ENCODE measurements at regions not wholly inside any gene's neighbourhood (a gene's known extent, or its start where the extent isn't known, plus 50 kb on each side); places are given as distances from the start of the nearest gene placed in this dataset.
A peak's percentile ranks its signal among the peaks of the same experiment; 100 is the strongest.

DNA sequence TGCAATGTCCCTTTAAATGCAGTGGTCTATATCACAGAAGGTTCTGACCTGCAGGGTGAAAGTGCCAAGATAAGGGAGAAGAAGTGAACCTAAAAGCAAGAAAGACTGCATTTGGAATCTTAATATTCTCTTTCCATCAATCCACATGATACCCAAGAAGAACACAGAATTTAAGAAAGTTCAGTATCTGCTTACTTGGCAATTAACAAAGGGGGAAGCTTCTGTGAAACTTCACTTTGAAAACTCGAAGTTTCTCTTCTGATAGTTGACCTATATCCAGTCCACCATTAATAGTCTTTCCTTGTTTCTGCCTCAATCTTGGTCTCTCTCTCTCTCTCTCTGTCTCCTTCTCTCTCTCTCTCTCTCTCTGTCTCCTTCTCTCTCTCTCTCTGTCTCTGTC, 592.0 kb downstream of the UTRN start:
- 0 to 83% (median 50%) methylated on average over 1 of the region's 1 CpG; no CpG with 5 or more reads in 3 of the 10 experiments for WGBS, 10 experiments
- Histone ChIP-seq H3K4me3 (no peak overlapping the region), H3K4me1 (replicated peaks in 1 of 2) (no peaks in the 10 kb centered on the region), H3K27ac (no peak overlapping the region)
- ATAC-seq (replicated peaks in 6 of 8): no peak
- in situ Hi-C loops (cut with MboI; ENCODE audit: low pct_unique_long_range_greater_than_20kb in 2 of 9, low sequenced_read_pairs in 9 of 9, unreplicated experiment in 9 of 9): no loop called here

DNA sequence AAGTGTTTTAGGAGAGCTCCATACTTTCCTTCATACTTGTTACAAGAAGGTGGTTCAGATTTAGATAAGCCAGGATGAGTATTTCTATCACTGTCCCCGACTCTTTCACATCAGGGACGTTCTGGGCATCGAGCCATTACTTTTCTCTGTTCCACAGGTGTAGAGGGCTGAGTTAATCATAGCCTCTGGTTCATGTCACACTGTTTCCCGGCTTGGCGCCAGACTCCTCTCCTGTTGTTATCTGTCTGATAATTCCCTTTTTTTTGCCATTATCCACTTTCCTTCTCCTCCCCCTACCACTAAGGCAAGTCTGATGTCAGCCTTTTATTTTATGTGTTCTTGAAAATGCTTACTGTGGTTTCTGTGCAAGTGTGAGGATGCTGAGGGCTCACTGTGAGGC, 593.4 kb downstream of the UTRN start:
- in situ Hi-C loops (cut with MboI; ENCODE audit: low pct_unique_long_range_greater_than_20kb in 2 of 9, low sequenced_read_pairs in 9 of 9, unreplicated experiment in 9 of 9): no loop called here
- WGBS, 10 experiments: 26 to 100% (median 87%) methylated on average over 2 to 5 of the region's 5 CpGs; no CpG with 5 or more reads in 2 of the 10 experiments
- Histone ChIP-seq H3K4me1 (replicated peaks in 1 of 2) (no peaks in the 10 kb centered on the region), H3K27ac (no peak overlapping the region), H3K4me3 (no peak overlapping the region)
- no peak for ATAC-seq (replicated peaks in 6 of 8)

GRCh38 chr6:144879436-144879835, 594.3 kb downstream of the UTRN start:
- in situ Hi-C loops (cut with MboI; ENCODE audit: low pct_unique_long_range_greater_than_20kb in 2 of 9, low sequenced_read_pairs in 9 of 9, unreplicated experiment in 9 of 9): no loop called here
- ATAC-seq (replicated peaks in 6 of 8): no peak
- no peak overlapping the region for H3K27ac ChIP-seq
- WGBS, 10 experiments: 0 to 100% (median 82%) methylated on average over 1 to 3 of the region's 3 CpGs; no CpG with 5 or more reads in 2 of the 10 experiments
- no peak overlapping the region for H3K4me3 ChIP-seq
- H3K4me1 ChIP-seq (replicated peaks in 1 of 2): no peaks in the 10 kb centered on the region

DNA sequence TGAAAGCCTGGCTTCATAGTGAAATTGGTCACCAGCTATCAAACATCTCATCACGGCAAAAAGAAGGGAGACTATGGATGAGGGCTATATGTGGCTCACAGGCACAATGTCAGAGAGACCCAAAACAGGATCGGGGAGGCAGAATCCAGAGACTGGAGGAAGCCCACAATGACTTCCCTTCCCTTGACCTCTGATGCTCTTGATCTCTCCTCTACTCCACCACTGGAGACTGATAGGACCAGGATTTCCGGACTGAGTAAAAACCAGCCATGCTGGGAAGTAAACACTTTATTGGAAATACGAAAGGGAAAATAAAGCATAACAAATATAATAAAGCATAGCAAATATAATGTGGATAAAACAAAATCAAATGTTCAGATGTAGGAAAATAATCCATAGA, 597.3 kb downstream of the UTRN start:
- in situ Hi-C loops (cut with MboI; ENCODE audit: low pct_unique_long_range_greater_than_20kb in 2 of 9, low sequenced_read_pairs in 9 of 9, unreplicated experiment in 9 of 9): no loop called here
- ATAC-seq (replicated peaks in 6 of 8): no peak
- Histone ChIP-seq H3K4me3 (no peak overlapping the region), H3K4me1 (replicated peaks in 1 of 2) (peaks cover 0 to 4% of the 10 kb centered on the region in 2 donors), H3K27ac (no peak overlapping the region)
- WGBS, 10 experiments: 60 to 95% (median 85%) methylated on average over 1 to 4 of the region's 4 CpGs; no CpG with 5 or more reads in 1 of the 10 experiments

GRCh38 chr6:144883915-144884314, 598.8 kb downstream of the UTRN start:
- no peak overlapping the region for H3K27ac ChIP-seq

DNA sequence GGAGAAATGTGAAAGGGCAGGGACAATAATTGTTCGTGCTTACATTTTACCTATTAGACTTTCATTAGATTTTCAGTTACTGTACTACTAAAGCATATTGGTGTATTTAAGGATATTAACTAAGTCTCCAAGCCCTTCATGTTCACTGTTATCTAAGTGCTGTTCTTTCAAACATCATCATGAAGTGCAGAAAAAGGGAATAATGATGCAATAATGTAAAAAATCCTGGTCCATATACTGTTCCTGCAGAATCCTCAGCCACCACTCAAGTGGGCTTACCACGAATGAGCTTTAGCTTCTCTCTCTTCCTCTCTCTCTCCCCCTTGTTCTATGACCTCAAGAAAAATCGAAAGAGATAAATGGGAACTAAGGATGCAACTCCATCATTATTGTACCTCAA, 600.7 kb downstream of the UTRN start:
- in situ Hi-C loops (cut with MboI; ENCODE audit: low pct_unique_long_range_greater_than_20kb in 2 of 9, low sequenced_read_pairs in 9 of 9, unreplicated experiment in 9 of 9): no loop called here
- Histone ChIP-seq H3K4me3 (no peak overlapping the region), H3K4me1 (replicated peaks in 1 of 2) (peaks cover 0 to 4% of the 10 kb centered on the region in 2 donors), H3K27ac (no peak overlapping the region)
- WGBS, 10 experiments: 39 to 100% (median 75%) methylated on average over 1 to 3 of the region's 3 CpGs; no CpG with 5 or more reads in 1 of the 10 experiments
- ATAC-seq (replicated peaks in 6 of 8): no peak

More at GRCh38 chr6:144883915-144884314, 598.8 kb downstream of the UTRN start:
- 57 to 100% (median 77%) methylated on average over 1 to 2 of the region's 2 CpGs; no CpG with 5 or more reads in 4 of the 10 experiments for WGBS, 10 experiments
- no peak overlapping the region for H3K4me3 ChIP-seq
- no peak for ATAC-seq (replicated peaks in 6 of 8)
- in situ Hi-C loops (cut with MboI; ENCODE audit: low pct_unique_long_range_greater_than_20kb in 2 of 9, low sequenced_read_pairs in 9 of 9, unreplicated experiment in 9 of 9): no loop called here
- H3K4me1 ChIP-seq (replicated peaks in 1 of 2): peaks cover 0 to 4% of the 10 kb centered on the region in 2 donors

GRCh38 chr6:144886682-144887081, 601.5 kb downstream of the UTRN start:
- H3K27ac ChIP-seq: no peak overlapping the region
- no peak overlapping the region for H3K4me3 ChIP-seq
- H3K4me1 ChIP-seq (replicated peaks in 1 of 2): peaks cover 0 to 4% of the 10 kb centered on the region in 2 donors
- WGBS, 10 experiments: 0 to 100% (median 70%) methylated on average over 1 of the region's 1 CpG; no CpG with 5 or more reads in 3 of the 10 experiments
- no peak for ATAC-seq (replicated peaks in 6 of 8)
- in situ Hi-C loops (cut with MboI; ENCODE audit: low pct_unique_long_range_greater_than_20kb in 2 of 9, low sequenced_read_pairs in 9 of 9, unreplicated experiment in 9 of 9): no loop called here

- 80 to 100% (median 86%) methylated on average over 1 of the region's 1 CpG; no CpG with 5 or more reads in 7 of the 10 experiments for WGBS, 10 experiments
- no peak for ATAC-seq (replicated peaks in 6 of 8)
- in situ Hi-C loops (cut with MboI; ENCODE audit: low pct_unique_long_range_greater_than_20kb in 2 of 9, low sequenced_read_pairs in 9 of 9, unreplicated experiment in 9 of 9): no loop called here
- Histone ChIP-seq H3K27ac (no peak overlapping the region), H3K4me1 (replicated peaks in 1 of 2) (peaks cover 0 to 4% of the 10 kb centered on the region in 2 donors), H3K4me3 (no peak overlapping the region)
Measured at GRCh38 chr6:144888621-144889020, 603.5 kb downstream of the UTRN start.

DNA sequence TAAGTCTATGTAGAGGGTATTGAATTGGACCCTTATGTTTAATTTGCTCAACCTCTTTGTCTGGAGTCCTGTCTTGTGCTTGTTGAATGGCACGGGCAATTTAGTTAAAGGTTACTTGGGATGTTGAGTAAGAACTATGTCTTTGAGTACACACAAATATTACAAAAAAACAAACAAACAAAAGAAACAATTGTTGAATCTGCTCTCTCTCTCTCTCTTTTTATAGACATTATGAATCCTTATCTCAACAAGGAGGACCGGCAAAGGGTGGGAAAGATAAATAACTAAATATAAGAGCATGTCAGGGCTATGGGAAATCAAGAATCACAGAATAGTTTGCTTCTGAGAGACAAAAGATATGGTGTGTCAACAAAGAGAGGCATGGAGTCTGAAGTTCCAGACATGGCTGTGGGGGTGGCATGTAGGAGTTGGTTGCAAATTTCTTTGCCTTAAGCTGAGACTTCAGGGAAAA, 608.6 kb downstream of the UTRN start:
- in situ Hi-C loops (cut with MboI; ENCODE audit: low pct_unique_long_range_greater_than_20kb in 2 of 9, low sequenced_read_pairs in 9 of 9, unreplicated experiment in 9 of 9): no loop called here
- peak in 1 of 8 experiments; percentile 64 for ATAC-seq (replicated peaks in 6 of 8)
- no peak overlapping the region for H3K4me3 ChIP-seq
- 40 to 100% (median 90%) methylated on average over 1 to 2 of the region's 2 CpGs for WGBS, 10 experiments
- H3K27ac ChIP-seq: no peak overlapping the region
- H3K4me1 ChIP-seq (replicated peaks in 1 of 2): peaks cover 0 to 4% of the 10 kb centered on the region in 2 donors

GRCh38 chr6:144894240-144894639, 609.1 kb downstream of the UTRN start:
- in situ Hi-C loops (cut with MboI; ENCODE audit: low pct_unique_long_range_greater_than_20kb in 2 of 9, low sequenced_read_pairs in 9 of 9, unreplicated experiment in 9 of 9): no loop called here
- WGBS, 10 experiments: 100% methylated on average over 1 to 2 of the region's 2 CpGs; no CpG with 5 or more reads in 2 of the 10 experiments

DNA sequence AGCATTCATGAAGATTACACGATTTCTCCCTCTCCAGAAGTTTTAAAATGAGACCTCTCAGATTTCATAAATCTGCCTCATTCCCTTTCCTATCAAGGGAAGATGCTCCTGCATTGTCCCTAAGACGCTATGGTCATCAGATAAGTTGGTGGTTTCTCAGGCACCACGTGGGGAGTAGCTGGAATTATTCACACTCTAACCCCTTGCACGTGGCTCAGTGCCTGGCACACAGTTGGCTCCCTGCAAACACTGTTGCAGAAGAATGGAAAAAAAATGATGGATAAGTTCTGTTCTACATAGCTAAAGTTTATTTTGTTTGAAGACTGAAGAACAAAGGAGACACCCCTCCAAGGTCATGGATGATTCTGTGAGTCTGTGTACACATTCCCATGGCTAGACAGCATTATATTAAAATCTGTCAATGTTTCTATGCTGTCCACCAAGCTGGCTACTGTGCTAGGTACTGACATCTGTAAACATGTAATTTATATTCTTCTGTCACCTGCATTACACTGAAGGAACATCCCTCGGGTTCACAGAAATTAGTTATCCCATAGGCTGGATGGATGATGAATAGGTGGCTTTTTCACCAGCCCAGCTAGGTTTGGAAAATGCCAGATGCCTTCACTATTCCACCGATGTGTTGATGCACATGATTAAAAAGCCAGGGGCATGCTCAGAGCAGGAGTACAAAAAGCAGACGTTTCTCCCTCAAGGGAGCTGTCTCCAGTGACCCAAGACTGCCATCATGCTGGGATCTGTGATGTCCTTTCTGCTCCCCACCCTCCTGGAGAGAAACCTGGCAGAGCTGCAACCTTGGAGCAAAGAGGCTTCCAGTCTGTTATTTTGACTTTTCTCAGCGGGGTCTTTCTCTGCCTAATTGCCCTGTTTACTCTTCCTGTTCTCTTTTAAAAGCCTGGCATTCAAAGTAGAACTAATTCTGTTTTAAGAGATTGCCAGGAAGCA, 610.5 kb downstream of the UTRN start:
- WGBS, 10 experiments: 38 to 77% (median 60%) methylated on average over 1 to 7 of the region's 8 CpGs
- in situ Hi-C loops (cut with MboI; ENCODE audit: low pct_unique_long_range_greater_than_20kb in 2 of 9, low sequenced_read_pairs in 9 of 9, unreplicated experiment in 9 of 9): no loop called here
- ATAC-seq (replicated peaks in 6 of 8): peak in 4 of 8 experiments; percentile 19 to 80 (median 55)
- Histone ChIP-seq H3K4me3 (no peak overlapping the region), H3K27ac (peak overlapping the region in 1 of 2 donors; percentile 10), H3K4me1 (replicated peaks in 1 of 2) (peaks cover 0 to 4% of the 10 kb centered on the region in 2 donors)

More at GRCh38 chr6:144894240-144894639, 609.1 kb downstream of the UTRN start:
- peaks cover 0 to 4% of the 10 kb centered on the region in 2 donors for H3K4me1 ChIP-seq (replicated peaks in 1 of 2)
- ATAC-seq (replicated peaks in 6 of 8): no peak
- H3K4me3 ChIP-seq: no peak overlapping the region
- no peak overlapping the region for H3K27ac ChIP-seq

GRCh38 chr6:144896289-144896688, 611.2 kb downstream of the UTRN start:
- in situ Hi-C loops (cut with MboI; ENCODE audit: low pct_unique_long_range_greater_than_20kb in 2 of 9, low sequenced_read_pairs in 9 of 9, unreplicated experiment in 9 of 9): no loop called here
- no peak for ATAC-seq (replicated peaks in 6 of 8)
- peaks cover 0 to 4% of the 10 kb centered on the region in 2 donors for H3K4me1 ChIP-seq (replicated peaks in 1 of 2)
- H3K4me3 ChIP-seq: no peak overlapping the region
- no peak overlapping the region for H3K27ac ChIP-seq
- WGBS, 10 experiments: 6 to 100% (median 76%) methylated on average over 1 to 3 of the region's 3 CpGs

DNA sequence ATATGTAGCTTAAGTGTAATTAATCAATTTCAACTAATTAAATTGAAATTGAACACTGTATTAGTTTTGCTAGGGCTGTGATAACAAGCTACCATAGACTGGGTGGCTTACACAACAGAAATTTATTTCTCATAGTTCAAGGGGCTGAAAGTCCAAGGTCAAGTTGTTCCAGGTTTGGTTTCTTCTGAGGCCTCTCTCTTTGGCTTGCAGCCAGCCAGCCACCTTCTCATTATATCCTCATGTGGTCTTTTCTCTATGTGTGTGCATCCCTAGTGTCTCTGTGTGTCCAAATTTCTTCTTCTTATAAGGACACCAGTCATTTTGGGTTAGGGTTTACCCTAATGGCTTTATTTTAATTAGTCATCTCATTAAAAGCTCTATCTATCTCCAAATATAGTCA, 611.7 kb downstream of the UTRN start:
- in situ Hi-C loops (cut with MboI; ENCODE audit: low pct_unique_long_range_greater_than_20kb in 2 of 9, low sequenced_read_pairs in 9 of 9, unreplicated experiment in 9 of 9): no loop called here
- ATAC-seq (replicated peaks in 6 of 8): no peak

More for the DNA sequence above, 611.7 kb downstream of the UTRN start:
- Histone ChIP-seq H3K27ac (no peak overlapping the region), H3K4me1 (replicated peaks in 1 of 2) (peaks cover 0 to 4% of the 10 kb centered on the region in 2 donors), H3K4me3 (no peak overlapping the region)

Measured in motor neuron (in vitro differentiated cells).